CD4-positive, alpha-beta T cell treated with Interferon alpha-2 for 1 hour (primary cell): ENCODE measurements at regions not wholly inside any gene's neighbourhood (a gene's known extent, or its start where the extent isn't known, plus 50 kb on each side); places are given as distances from the start of the nearest gene placed in this dataset.
A peak's percentile ranks its signal among the peaks of the same experiment; 100 is the strongest.
"Not testable (repeated sequence)": the region's sequence is repeated elsewhere in the genome, so short reads cannot be mapped to it uniquely, and the experiment has no call there.

Experiments
- DNase-seq, 2 donors: peaks; one replicate each; pipeline ENCODE4 v3.0.0-alpha.2; 2020 to 2022

GRCh38 chr18:54662986-54663385, 71.9 kb downstream of the DYNAP start:
- DNase-seq: no peak

DNA sequence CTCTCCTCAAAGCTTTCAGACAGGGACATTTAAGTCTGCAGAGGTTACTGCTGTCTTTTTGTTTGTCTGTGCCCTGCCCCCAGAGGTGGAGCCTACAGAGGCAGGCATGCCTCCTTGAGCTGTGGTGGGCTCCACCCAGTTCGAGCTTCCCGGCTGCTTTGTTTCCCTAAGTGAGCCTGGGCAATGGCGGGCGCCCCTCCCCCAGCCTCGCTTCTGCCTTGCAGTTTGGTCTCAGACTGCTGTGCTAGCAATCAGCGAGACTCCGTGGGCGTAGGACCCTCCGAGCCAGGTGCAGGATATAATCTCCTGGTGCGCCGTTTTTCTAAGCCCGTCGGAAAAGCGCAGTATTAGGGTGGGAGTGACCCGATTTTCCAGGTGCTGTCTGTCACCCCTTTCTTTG, 78.7 kb downstream of the DYNAP start:
- not testable (repeated sequence) for DNase-seq

- DNase-seq: peak in 1 of 2 donors; percentile 38
These were observed 80.3 kb downstream of the DYNAP start for GRCh38 chr18:54671291-54671881.

- no peak for DNase-seq
These were observed 81.1 kb downstream of the DYNAP start for GRCh38 chr18:54672109-54672508.

GRCh38 chr18:54672846-54673475, 81.9 kb downstream of the DYNAP start:
- no peak for DNase-seq

- DNase-seq: no peak
These were observed 82.9 kb downstream of the DYNAP start for GRCh38 chr18:54673936-54674335.

DNA sequence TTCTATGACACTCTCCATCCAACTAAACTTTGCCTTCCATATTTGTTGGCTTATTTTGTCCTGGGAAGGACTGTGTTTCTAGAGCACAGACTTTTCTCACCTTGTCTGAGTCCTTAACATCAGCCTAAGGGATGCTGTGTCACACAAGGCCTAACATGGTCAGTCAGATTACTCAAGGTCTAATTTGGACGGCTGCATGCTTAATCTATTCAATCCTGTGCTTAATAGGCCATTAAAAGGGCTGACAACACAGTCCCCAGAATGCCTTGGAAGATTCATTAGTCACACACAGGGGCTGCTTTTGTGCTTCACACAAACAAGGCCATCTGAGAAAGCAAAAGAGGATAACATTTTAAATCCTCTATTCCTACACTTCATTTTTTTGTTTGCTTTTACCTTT, 84.0 kb downstream of the DYNAP start:
- DNase-seq: no peak

DNA sequence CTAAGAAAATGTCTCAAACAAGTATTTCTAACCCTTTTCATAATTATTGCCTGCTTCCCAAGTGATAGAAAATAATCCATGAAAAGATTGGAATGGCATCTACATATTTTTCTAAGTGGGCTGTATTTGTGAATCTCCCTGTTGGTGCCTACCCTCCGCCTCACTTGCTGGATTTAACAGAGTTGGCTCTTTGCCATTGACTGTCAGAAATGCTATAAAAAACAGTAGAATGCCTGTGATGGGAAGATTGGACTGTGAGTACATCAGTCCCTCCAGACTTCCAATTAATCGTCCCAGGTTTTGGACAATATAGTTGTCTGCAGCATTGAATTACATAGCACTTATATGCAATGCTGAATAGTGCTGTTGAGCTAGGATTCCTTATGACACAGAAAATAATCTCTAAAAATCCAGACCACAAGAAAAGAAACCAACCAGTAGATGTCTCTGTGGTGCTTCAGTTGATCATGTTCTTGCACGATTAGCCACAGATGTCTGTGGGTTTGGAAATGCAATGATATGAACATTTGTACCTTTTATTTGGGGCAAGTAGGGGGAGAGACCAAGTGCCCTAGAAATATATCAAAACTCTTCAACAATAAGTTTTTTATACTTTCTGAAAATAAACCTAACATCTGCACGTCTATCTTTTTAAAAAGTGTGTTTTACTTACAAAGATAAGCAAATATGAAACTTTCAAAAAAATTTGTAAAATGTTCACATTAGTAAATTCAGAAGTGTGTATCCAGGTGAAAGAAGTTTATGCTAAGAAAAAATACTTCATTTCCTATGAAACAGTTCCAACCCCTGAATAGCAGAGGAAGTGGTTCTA, 88.5 kb downstream of the DYNAP start:
- DNase-seq: peak in 1 of 2 donors; percentile 48

DNA sequence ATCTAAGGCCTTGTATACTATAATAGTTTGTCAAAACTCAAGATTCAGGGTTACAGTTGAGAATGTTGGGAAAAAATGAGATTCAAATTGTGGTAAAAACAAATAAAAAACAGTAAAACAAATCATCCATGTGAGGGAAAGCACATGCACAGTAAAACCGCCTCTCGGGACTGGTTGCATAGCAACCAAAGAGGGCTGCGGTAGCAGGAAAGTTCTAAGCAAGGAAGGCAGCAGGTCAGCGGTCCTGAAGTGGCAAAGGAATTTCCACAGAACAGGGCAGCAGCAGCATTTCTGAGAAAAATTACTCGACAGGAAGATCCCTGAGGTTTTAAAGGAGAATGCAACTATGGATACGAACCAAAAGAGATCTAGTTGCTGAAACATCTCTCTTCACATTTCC, 93.7 kb downstream of the DYNAP start:
- no peak for DNase-seq

GRCh38 chr18:54689319-54689718, 98.3 kb downstream of the DYNAP start:
- no peak for DNase-seq

DNA sequence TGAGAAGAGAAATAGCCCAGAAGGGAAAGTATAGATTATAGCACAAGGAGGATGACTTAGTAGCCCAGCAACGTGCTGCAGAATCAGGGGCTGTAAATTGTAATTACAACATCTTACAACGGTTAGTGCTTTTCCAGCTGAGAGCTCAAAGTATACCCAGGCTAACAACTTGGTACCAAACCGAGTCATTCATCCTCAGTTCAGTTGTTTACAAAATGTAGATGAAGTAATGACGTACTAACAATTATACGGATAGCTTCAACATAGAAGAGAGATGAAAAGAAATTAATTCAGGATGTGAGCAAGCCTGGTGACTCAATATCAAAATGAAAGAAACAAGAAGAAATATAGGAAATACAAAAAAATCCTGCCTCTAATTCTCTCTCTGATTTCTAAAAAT, 99.2 kb downstream of the DYNAP start:
- no peak for DNase-seq

GRCh38 chr18:54692463-54692862, 101.4 kb downstream of the DYNAP start:
- no peak for DNase-seq

DNA sequence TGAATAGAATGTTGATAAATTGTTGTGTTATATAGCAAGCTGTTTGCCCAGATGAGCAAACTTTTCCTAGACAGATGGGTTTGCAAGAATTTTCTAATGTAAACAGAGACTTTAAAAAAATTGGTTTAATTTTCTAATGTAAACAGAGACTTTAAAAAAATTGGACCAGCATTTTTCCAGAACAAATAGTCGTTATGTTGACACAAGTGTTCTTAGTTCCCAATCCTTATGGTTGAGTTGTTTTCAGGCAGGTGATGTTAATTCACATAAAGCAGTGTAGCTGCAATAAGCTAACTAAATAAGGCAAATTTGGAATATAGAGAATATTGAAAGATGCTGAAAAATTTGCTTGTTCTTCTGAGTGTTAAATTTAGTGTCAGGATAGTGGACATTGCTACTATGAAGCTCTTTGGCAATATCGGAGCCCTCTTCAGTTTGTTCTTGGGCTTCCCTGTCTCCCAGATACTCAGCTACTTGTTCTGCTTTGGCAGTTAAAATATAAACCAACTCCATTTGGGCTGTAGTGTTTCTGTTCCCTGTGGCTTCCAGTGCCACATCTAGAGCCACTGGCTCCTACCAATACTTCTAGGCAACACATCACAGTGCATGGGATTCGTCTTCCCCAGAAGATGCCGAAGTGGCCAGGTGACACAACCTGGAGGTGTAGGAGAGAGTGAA, 105.7 kb downstream of the DYNAP start:
- DNase-seq: no peak

- DNase-seq: no peak
These were observed 109.5 kb downstream of the DYNAP start for GRCh38 chr18:54700580-54700979.

DNA sequence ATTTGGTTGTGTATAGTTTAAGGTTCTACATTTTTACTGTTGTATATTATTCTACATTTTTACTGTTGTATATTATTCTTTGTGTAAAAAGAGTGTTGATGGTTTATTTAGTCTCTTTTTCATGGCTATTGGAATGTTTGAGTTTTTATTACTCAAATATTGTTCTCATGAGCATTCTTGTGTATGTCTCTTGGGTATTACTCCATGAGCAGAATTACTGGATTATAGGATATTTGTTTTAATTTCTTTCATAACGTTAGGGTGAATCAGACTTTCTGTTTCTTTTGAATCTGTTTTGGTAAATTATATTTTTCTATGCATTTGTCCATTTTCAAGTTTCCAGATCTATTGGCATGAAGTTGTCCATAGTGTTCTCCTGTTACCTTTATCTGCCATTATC, 111.6 kb downstream of the DYNAP start:
- no peak for DNase-seq

DNA sequence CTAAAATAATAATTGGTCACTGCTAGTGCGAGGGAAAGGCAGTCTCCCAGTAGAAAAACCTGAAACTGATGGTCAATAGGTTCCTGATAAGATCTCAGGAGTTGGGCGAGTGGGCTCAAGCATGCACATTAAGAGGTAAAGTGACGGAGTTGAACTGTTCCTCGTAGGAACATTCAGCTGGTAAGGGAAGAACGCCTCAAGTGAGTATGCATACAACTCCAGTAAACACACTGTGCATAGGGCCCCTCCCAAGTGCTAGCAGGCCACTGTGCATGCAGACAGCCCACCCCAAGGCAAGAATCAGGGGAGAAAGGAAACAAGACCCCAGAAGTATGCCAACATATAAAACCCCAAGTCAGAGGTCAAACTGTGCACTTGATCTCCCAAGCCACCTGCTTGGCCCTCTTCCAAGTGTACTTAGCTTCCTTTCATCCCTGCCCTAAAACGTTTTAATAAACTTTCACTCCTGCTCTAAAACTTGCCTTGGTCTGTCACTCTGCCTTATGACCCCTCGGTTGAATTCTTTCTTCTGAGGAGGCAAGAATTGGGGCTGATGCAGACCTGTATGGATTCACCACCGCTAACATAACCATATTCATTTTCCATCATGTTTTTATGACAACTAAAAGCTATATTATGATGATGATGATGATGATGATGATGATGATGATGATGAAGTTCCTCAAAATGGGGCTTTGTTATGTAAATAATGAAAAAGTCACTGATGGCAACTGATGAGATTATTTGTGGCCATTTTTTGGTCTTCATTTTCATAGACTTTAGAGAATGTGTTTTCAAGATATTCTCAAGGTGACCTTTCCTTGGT, 118.0 kb upstream of the RAB27B start:
- DNase-seq: no peak

GRCh38 chr18:54710900-54711281, 117.4 kb upstream of the RAB27B start:
- no peak for DNase-seq

GRCh38 chr18:54712306-54712705, 116.0 kb upstream of the RAB27B start:
- DNase-seq: no peak

DNA sequence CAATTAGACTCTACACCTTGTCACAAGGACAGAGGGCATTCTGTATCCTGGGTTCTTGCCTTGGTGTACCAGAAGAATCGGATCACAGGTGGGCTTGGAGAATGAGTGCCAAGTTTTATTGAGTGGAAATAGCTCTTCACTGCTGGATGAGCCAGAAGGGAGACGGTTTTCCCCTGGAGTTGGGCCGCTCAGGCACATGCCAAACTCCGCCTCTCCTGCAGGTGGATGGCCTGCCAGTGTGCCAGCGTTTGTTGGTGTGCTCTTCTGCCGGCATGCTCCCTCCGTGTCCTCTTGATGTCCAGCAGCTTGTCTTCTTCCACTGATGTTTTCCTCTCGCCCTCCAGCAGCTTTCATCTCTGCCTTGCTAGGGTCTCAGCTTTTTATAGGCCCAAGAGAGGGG, 115.5 kb upstream of the RAB27B start:
- DNase-seq: no peak

DNA sequence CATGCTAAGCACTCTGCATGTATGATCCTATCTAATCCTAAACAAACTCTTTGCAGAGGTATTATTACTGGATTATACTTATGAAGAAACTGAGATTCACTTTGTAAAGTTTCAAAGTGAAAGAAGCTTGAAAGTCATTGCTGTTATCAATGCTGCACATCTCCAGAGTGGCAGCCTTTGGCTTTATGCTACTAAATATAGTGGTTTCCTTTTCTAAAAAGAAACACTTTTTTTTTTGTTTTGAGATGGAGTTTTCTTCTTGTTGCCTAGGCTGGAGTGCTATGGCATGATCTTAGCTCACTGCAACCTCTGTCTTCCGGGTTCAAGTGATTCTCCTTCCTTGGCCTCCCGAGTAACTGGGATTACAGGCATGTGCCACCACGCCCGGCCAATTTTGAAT, 114.9 kb upstream of the RAB27B start:
- DNase-seq: peak in 1 of 2 donors; percentile 5

- no peak for DNase-seq
These were observed 113.4 kb upstream of the RAB27B start for GRCh38 chr18:54714851-54715250.

GRCh38 chr18:54716586-54716985, 111.7 kb upstream of the RAB27B start:
- DNase-seq: no peak
